HG03103 (cell line): ENCODE measurements at regions not wholly inside any gene's neighbourhood (a gene's known extent, or its start where the extent isn't known, plus 50 kb on each side); places are given as distances from the start of the nearest gene placed in this dataset.

Experiments used
- ATAC-seq: cut with Tn5 transposase; IDR thresholded peaks from one replicate; pipeline ENCODE4 v1.9.1; 2021; ENCODE audit warnings: low read depth; ENCODE audit not compliant: unreplicated experiment

- ATAC-seq = no peak
These were observed 1866.8 kb downstream of the MRPL39 start for GRCh38 chr21:23740463-23740862.

- no peak for ATAC-seq
These were observed 1874.5 kb downstream of the MRPL39 start for GRCh38 chr21:23732776-23733175.

GRCh38 chr21:23729331-23729730, 1878.0 kb downstream of the MRPL39 start:
- no peak for ATAC-seq

GRCh38 chr21:23725576-23725975, 1881.7 kb downstream of the MRPL39 start:
- no peak for ATAC-seq

- no peak for ATAC-seq
These were observed 1888.6 kb downstream of the MRPL39 start for GRCh38 chr21:23718446-23719285.

GRCh38 chr21:23712166-23712565, 1895.1 kb downstream of the MRPL39 start:
- no peak for ATAC-seq

- ATAC-seq = no peak
These were observed 1900.8 kb downstream of the MRPL39 start for GRCh38 chr21:23706431-23706830.

GRCh38 chr21:23699402-23699801, 1907.9 kb downstream of the MRPL39 start:
- no peak for ATAC-seq

GRCh38 chr21:23698619-23699018, 1908.7 kb downstream of the MRPL39 start:
- no peak for ATAC-seq

GRCh38 chr21:23695443-23695842, 1911.8 kb downstream of the MRPL39 start:
- ATAC-seq = no peak

- no peak for ATAC-seq
These were observed 1912.9 kb downstream of the MRPL39 start for GRCh38 chr21:23694390-23694789.

- ATAC-seq = no peak
These were observed 1917.0 kb downstream of the MRPL39 start for GRCh38 chr21:23690316-23690715.

GRCh38 chr21:23686737-23687523, 1920.4 kb downstream of the MRPL39 start:
- ATAC-seq = no peak

GRCh38 chr21:23684431-23684830, 1922.8 kb downstream of the MRPL39 start:
- ATAC-seq = no peak

GRCh38 chr21:23664193-23664694, 1943.0 kb downstream of the MRPL39 start:
- ATAC-seq = no peak

GRCh38 chr21:23660560-23660959, 1946.7 kb downstream of the MRPL39 start:
- no peak for ATAC-seq

- ATAC-seq = no peak
These were observed 1962.5 kb downstream of the MRPL39 start for GRCh38 chr21:23644768-23645167.

- no peak for ATAC-seq
These were observed 1967.6 kb downstream of the MRPL39 start for GRCh38 chr21:23639721-23640120.

GRCh38 chr21:23638131-23638695, 1969.1 kb downstream of the MRPL39 start:
- no peak for ATAC-seq

- no peak for ATAC-seq
These were observed 1973.8 kb downstream of the MRPL39 start for GRCh38 chr21:23633447-23633940.

GRCh38 chr21:23624281-23624680, 1983.0 kb downstream of the MRPL39 start:
- no peak for ATAC-seq
